ENCODE measurements at regions not wholly inside any gene's neighbourhood (a gene's known extent, or its start where the extent isn't known, plus 50 kb on each side); places are given as distances from the start of the nearest gene placed in this dataset.

GRCh38 chr5:167243463-167243862 lies 1048.0 kb upstream of the WWC1 start:
- no peak for DNase-seq

- no peak for DNase-seq
Measured at GRCh38 chr5:167244583-167244982, 1046.9 kb upstream of the WWC1 start.

GRCh38 chr5:167245868-167246267 lies 1045.6 kb upstream of the WWC1 start:
- DNase-seq = no peak

DNA sequence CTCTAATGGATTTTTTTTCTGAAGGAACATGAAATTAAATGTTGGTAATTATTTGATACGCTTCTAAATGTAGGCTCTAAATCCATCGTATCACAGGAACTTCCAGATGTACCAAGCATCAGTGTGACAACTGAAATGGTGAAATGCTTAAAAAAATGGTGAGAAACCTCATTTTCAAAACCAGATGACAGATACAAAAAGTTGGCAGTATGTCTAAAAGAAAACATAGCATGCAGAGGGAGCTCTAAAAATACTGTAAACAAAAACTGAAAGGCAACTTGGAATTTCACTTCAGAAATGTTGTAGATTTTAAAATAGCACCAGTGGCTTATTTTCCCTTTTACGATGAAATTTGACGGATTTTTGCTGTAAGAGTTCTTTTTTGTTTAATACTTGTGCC lies 1043.6 kb upstream of the WWC1 start:
- no peak for DNase-seq

DNA sequence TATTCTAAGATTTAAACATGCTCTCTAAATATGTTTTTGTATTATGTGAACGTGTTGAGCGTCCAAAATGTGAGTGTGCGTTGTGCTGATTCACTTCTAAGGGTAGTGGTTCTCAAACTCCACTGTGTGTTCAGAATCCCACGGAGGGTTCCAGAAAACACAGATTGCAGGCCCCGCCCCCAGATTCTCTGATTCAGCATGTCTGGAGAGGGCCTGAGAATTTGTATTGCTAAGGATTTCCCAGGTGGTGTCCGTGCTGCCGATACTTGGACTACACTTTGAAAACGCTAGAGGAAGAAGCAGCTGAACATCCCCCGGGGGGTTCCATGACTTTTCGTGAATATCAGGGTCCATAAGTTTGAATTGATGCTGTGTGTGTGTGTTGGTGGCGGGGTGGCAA lies 1043.2 kb upstream of the WWC1 start:
- DNase-seq = no peak

DNA sequence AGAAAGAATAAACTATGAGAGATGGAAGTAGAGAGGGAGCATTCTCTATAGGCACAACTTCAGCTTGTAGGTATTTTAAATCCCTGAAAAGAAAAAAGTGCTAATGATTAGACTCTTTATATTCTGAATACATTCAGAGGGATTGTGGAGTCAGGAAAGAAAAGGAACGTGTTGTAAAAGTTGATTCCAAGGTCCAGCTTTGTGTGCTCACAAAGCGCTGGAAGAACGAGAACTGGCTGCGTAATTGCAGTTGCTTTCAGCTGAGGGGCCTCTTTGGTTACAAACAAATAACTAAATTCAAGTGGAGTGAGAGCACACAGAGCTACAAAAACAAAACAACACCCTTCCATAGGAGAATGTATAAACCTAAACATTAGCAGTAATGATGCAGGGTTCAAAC lies 1040.4 kb upstream of the WWC1 start:
- DNase-seq = no peak

DNA sequence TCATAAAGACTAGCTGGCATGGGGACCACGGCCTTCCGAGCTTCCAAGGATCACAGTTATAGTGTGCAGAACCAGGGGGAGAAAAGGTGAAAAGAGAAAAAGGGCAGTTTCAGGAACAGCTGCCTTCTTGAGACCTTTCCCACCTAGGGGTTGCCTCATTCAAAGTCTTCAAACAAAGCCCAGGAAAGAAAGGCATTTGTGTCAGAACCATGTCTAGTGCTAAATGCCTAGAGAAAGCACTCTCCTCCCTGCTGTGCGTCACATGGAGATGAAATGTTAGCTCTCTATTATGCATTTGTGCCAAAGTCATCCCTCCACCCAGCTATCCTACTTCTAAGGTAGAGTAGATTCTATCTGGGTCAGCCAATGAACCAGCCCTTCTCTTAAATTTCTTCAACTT lies 1037.3 kb upstream of the WWC1 start:
- DNase-seq = no peak

DNA sequence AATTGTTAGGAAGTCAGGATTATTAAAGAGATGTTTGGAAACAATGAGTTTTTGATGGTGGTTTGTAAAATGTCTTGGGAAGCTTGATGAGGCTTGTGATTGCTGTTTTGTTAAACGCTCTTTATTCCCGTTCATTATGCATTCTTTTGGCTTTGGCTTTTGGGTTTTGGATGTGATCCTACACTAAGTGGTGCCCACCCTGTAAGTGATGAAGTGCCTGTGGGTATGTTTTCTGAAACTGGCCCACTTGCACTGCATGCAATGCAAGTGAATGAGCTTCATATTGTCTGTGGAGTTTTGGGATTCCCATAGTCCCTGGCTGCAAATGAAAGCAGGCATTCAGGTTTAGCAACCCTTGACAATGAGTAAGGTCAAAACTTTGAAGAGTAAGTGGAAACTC lies 1035.5 kb upstream of the WWC1 start:
- no peak for DNase-seq

DNA sequence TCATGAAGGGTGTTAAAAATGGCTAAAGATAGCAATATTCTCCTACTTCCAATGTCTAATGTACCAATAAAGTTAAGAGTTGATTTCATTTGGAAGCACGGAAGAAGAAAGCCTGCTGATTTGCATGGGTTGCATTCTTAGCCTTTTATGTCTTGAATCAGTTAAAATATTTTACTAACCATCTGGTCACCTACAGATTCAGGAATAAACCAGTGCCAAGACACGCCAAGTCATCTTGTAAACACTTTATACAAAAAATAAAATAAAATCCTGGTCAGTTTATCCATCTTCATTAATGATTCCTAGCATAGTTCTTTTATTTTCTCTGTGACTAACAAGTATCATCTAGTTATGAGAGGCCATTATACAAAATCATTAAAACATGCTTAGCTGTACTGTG lies 1031.6 kb upstream of the WWC1 start:
- no peak for DNase-seq

- DNase-seq = no peak
Measured at GRCh38 chr5:167261309-167262100, 1029.9 kb upstream of the WWC1 start.

DNA sequence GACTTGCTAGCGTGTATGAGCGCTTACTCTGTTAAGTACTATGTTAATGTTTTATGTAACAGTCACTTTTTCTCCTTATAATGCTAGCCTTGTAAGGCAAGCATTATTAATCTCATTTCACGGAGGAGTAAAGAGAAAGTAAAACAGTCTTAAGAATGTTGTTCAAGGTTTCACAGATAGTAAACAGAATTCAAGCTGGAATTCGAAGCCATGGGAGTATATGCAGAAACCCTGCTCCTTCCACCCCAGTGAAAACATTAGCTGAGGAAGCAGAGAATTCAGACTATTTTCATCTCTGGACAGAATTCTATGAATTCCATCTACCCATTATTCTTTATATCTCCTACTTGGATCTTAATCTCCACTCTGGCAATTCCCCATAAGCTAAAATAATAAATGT lies 1028.3 kb upstream of the WWC1 start:
- no peak for DNase-seq

DNA sequence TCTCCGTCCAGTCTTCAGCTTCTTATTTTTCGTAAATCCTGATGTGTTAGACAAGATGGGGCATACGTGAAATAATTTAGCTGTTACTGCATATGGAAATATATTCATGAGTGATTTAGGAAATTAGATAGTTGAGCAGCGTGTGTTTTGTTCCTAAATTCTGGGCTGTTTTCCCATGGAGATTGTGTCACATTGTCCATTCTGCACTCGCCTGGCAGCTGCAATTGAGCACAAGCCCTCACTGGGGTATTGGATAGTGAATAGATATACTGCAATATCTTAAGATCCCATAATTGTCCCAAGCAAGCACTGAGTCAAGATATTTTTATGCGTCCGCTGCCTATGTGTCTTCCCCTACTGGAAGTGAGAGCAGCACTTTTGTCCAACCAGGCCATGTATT lies 1027.1 kb upstream of the WWC1 start:
- DNase-seq = no peak

DNA sequence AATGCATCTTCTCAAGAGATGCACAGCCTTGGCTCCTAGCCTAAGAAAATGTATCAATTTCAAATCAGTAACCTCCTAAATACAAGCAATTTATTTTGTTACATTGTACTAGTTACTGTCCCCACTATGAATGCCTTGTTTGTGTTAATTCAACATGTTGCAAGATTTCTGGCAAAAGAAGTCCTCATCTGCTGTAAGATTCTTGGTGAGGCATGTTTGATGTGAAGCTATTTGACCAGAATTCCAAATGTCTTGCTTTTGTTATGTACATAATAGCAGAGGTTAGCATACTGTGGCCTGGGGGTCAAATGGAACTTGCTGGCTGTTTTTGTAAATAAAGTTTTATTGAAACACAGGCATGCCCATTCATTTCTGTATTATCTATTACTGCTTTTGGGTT lies 1023.1 kb upstream of the WWC1 start:
- no peak for DNase-seq

DNA sequence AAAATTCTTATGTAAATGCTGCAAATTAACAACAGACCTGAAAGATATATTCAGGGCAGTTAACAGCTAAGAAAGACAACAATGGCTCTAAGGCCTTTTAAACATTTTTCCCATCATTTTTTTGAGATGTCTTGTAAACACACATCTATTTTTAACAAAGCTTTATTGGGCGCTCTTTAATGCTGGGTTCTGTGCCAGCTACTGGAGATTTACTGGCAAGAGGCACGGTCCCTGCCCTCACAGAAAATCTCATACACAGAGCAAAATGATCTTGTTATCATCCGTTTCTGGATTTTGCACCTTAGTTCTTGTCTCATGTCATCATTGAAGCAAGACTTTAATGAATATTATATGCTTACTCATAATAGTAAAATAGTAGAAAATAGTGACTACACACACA lies 1022.3 kb upstream of the WWC1 start:
- DNase-seq = no peak

DNA sequence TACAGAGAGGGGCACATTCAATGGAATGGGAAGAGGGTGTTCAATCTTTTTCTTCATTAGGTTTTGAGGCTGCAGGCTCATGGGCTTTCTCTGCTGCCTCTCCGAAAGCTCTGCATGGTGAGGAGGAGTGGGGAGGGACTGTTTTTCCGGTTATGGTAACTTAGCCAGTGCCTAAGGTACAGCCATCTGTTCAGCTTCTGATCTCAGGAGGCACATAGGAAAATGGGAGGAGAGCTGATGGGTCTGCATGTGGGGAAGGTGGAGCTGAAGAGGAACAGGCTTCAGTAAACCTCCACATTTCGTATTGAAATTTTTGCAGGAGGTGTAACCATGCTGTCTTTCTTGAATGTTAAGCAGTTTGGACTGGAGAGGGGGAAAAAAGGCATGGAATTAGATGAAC lies 1020.4 kb upstream of the WWC1 start:
- DNase-seq = no peak

- DNase-seq = no peak
Measured at GRCh38 chr5:167271511-167271910, 1019.9 kb upstream of the WWC1 start.

DNA sequence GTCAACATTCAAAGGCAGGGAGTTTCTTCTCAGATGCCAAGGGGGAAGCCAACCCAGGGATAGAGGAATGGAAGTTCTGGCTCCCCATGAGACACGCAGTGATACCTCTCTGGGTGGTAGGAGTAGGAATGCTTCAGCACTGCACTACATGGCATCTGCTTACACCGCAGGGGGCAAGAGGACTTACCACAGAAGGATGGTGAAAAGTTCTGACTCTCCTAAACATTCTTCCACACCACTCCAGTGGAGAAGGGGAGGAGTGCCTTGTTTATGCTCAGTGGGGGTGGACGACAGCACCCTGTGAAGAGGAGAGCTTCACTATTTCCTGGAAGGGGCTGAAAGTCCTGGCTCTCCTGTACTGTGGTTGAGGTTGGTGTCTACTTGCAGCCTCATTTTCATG lies 1011.3 kb upstream of the WWC1 start:
- no peak for DNase-seq

- DNase-seq = no peak
Measured at GRCh38 chr5:167281925-167282324, 1009.5 kb upstream of the WWC1 start.

DNA sequence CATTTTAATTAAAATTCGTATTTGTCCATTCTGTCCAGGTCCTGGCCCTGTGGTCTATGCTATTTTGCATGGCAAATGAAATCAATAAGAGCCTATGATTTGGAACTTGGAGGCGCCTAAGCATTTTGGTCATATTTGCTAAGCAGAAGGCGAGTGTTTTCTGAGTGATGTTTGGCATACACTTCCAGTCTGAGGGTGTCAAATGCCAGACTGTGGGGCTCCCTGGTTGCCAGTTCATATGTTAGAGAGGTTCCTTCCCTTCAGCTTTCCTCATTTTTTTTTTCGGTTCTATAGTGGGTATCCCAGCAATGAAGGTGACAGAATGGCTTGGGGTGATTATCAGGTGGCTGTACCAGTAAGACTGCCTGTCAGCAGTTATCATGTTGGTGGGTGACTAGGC lies 1007.8 kb upstream of the WWC1 start:
- no peak for DNase-seq

DNA sequence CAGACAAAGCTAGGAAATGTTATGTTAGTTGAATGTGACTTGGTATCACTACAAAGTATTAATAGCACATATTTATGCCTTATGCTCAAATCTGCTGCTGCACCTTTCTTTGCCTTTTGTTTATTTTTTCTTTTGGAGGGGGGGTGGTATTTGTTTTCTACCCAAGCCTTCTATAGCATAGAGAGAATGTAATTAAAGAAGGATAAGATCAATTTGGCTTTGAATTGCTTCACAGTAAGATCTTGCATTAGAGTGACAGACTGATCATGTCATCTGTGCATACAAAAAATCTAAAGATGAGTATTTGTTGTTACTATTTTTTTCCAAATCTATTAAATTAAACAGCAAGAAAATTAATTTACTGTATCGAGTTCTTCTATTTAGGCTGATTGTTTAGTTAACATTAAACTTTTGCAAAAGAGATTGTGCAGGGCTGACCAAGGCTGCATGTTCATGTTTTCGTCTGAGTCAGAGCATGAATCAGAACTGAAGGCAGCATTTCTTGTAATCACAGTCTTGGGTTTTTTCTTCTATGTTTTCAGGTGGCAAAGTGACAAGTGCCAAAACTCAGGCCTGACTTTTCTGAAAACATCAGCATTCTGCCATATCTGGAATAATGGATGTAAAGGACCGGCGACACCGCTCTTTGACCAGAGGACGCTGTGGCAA lies 1007.1 kb upstream of the WWC1 start:
- no peak for DNase-seq

GRCh38 chr5:167285591-167285990 lies 1005.9 kb upstream of the WWC1 start:
- no peak for DNase-seq

DNA sequence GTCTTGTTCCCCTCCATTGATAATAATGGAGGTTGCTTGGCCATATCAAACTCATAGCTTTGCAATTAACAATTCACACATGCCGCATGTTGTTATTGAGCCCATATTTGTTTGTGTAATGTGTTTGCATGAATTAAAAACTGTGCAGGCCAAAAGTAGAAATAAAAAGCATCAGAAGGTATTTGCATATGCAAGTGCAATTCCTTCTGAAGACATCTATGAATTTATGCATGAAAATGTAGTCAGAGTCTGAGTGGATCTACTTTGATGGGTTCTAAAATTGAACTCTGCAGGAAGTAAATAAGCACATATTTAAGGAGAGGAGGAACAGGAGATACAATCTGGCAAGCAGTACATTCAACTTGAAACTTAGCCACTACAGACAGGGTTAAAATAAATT lies 1004.6 kb upstream of the WWC1 start:
- DNase-seq = no peak

DNA sequence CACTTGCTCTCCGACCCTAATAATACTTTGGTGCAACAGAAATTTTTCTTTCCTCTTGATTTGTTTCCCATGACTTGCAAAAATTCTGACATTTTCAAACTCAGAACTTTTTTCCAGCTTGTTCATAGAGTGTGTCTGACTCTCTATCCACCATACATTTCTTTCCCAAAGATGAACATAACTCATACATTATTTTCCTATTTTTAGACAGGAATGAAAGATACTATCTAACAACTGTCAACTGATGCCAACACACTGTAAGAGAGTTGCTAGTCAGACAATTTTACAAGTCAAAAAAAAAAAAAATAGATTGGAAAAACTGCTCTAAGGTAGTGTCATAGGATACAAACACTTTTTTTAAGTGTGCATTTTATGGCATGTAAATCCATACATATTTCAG lies 1001.0 kb upstream of the WWC1 start:
- no peak for DNase-seq

- DNase-seq = peak; percentile 24
Measured at GRCh38 chr5:167294882-167295680, 996.4 kb upstream of the WWC1 start.

Data from 8988T (cell line).